Endothelial cell of umbilical vein (primary cell): ENCODE measurements at regions not wholly inside any gene's neighbourhood (a gene's known extent, or its start where the extent isn't known, plus 50 kb on each side); places are given as distances from the start of the nearest gene placed in this dataset.

Experiments used
- BruUV-seq: library from RNA; stranded (reverse); fragments of 400-500 nt; replicated peaks from 2 replicates; lab custom pipeline; 2021; lab: Mats Ljungman, UMichigan
- CTCF ChIA-PET: fragments of 300-600, 350-600 bp; sonication (Branson Sonifier 250); formaldehyde crosslinking; loops from one replicate; lab custom pipeline; 2021; ENCODE audit warnings: antibody characterized with exemption, inconsistent platforms; lab: Charles Lee
- POLR2A ChIA-PET: fragments of 300-600, 350-600 bp; sonication (Branson Sonifier 250); formaldehyde crosslinking; loops from one replicate; lab custom pipeline; 2021; ENCODE audit warnings: antibody characterized with exemption, inconsistent platforms; lab: Charles Lee
- DNase-seq: peaks from one replicate; pipeline ENCODE4 v3.0.0-alpha.2; 2011; ENCODE audit warnings: low read depth, low spot score
- FAIRE-seq: peaks from 2 replicates; lab custom pipeline; 2011; peaks lifted over from hg19 to GRCh38; lab: Jason Lieb, UNC
- H2AFZ ChIP-seq: 2 replicates; pipeline ENCODE4 v1.6.0; 2012; ENCODE audit warnings: low read depth, low read length, control low read depth, inconsistent platforms
- H3K27ac ChIP-seq: 2 replicates; pipeline ENCODE4 v1.5.1; 2011; ENCODE audit warnings: low read depth, mild to moderate bottlenecking, control low read depth, low read length, moderate library complexity; ENCODE audit not compliant: insufficient read depth
- H3K27me3 ChIP-seq, 2 experiments: 2 replicates each; pipeline versions ENCODE4 v1.6.0 to v1.6.1; 2011; ENCODE audit warnings: low read length in 2 of 2, mixed read lengths in 1 of 2; ENCODE audit not compliant: control insufficient read depth in 2 of 2, insufficient read depth in 2 of 2
- H3K36me3 ChIP-seq, 2 experiments: 2 replicates in 1 of 2; 3 replicates in 1 of 2; pipeline ENCODE4 v1.5.1; 2011; ENCODE audit warnings: low read length in 2 of 2, mild to moderate bottlenecking in 1 of 2, moderate library complexity in 1 of 2; ENCODE audit not compliant: control insufficient read depth in 2 of 2, insufficient read depth in 2 of 2; ENCODE audit errors: extremely low read depth in 1 of 2
- H3K4me1 ChIP-seq: 3 replicates; pipeline ENCODE4 v1.5.1; 2011; ENCODE audit warnings: mild to moderate bottlenecking, low read length; ENCODE audit not compliant: control insufficient read depth, insufficient read depth; ENCODE audit errors: extremely low read depth
- H3K4me2 ChIP-seq: 2 replicates; pipeline ENCODE4 v1.6.1; 2011; ENCODE audit warnings: low read length, control low read depth, mixed read lengths; ENCODE audit not compliant: insufficient read depth
- H3K4me3 ChIP-seq, 3 experiments: fragments of 200-600 bp in 1 of 3; sonication (generic), shearing (Covaris generic) in 1 of 3; replicated peaks in 1 of 3; 2 replicates each; pipeline ENCODE4 v1.5.1; 2011 to 2016; ENCODE audit warnings: control low read depth in 3 of 3, low read length in 3 of 3, mild to moderate bottlenecking in 2 of 3, inconsistent platforms in 1 of 3, low read depth in 1 of 3, moderate library complexity in 1 of 3; ENCODE audit not compliant: insufficient read depth in 1 of 3
- H3K79me2 ChIP-seq: 2 replicates; pipeline ENCODE4 v1.6.0; 2012; ENCODE audit warnings: low read length, inconsistent platforms; ENCODE audit not compliant: control insufficient read depth, insufficient read depth
- H3K9ac ChIP-seq: replicated peaks from 2 replicates; pipeline ENCODE3; 2011; ENCODE audit warnings: low read length, control low read depth; ENCODE audit not compliant: insufficient read depth; ENCODE audit errors: extremely low read depth
- H3K9me1 ChIP-seq: replicated peaks from 3 replicates; pipeline ENCODE4 v1.6.0; 2011; ENCODE audit warnings: mild to moderate bottlenecking, low read length; ENCODE audit not compliant: control insufficient read depth, insufficient read depth; ENCODE audit errors: extremely low read depth
- H3K9me3 ChIP-seq: replicated peaks from 2 replicates; pipeline ENCODE4 v1.5.1; 2012; ENCODE audit warnings: low read length, inconsistent platforms; ENCODE audit not compliant: control insufficient read depth, insufficient read depth
- H4K20me1 ChIP-seq: replicated peaks from 2 replicates; pipeline ENCODE3; 2011; ENCODE audit warnings: mild to moderate bottlenecking, low read length; ENCODE audit not compliant: control insufficient read depth, insufficient read depth; ENCODE audit errors: extremely low read depth
- EZH2 ChIP-seq: IDR thresholded peaks from 2 replicates; pipeline ENCODE4 v1.6.1; 2012; ENCODE audit warnings: borderline replicate concordance, low read depth, mild to moderate bottlenecking, moderate library complexity, low read length, inconsistent platforms; ENCODE audit not compliant: severe bottlenecking
- FOS ChIP-seq: IDR thresholded peaks from 2 replicates; pipeline ENCODE4 v1.6.1; 2011; ENCODE audit warnings: mild to moderate bottlenecking, low read length, moderate library complexity, borderline replicate concordance; ENCODE audit not compliant: insufficient read depth
- GATA2 ChIP-seq: IDR thresholded peaks from 2 replicates; pipeline ENCODE4 v1.7.0; 2011; ENCODE audit warnings: low read depth, mild to moderate bottlenecking, moderate library complexity, mixed read lengths, low read length; ENCODE audit not compliant: insufficient read length, insufficient read depth
- JUN ChIP-seq: IDR thresholded peaks from 2 replicates; pipeline ENCODE4 v1.6.1; 2011; ENCODE audit warnings: borderline replicate concordance, low read depth; ENCODE audit not compliant: insufficient read length, insufficient read depth
- MYC ChIP-seq: IDR thresholded peaks from one replicate; pipeline ENCODE4 v1.6.1; 2011; ENCODE audit warnings: mild to moderate bottlenecking, low read depth, low read length
- POLR2A ChIP-seq: IDR thresholded peaks from 2 replicates; pipeline ENCODE4 v1.6.1; 2012; ENCODE audit warnings: low read depth, mild to moderate bottlenecking, control low read depth, low read length
- POLR2AphosphoS5 ChIP-seq: IDR thresholded peaks from 2 replicates; pipeline ENCODE4 v1.6.1; 2012; ENCODE audit warnings: low read depth, mild to moderate bottlenecking, control low read depth, low read length, moderate library complexity; ENCODE audit not compliant: insufficient read depth
- dilution Hi-C: fragments of 300-500 bp; cut with MboI; formaldehyde crosslinking; loops from one replicate; pipeline ENCODE4 v1.15.0; 2019; ENCODE audit warnings: low sequenced_read_pairs; ENCODE audit not compliant: extremely low pct_ligation_motif_present
- intact Hi-C: fragments of 100-400 bp; cut with micrococcal nuclease; formaldehyde crosslinking; loops from one replicate; pipeline ENCODE4 v1.10.0; 2022
- TF ChIP-seq, protein P1 (sequence below), 2 donors: IDR thresholded peaks; 1 replicate in 1 of 2; 2 replicates in 1 of 2; pipeline ENCODE4 v1.5.1; 2011; ENCODE audit warnings: low read length in 2 of 2, mild to moderate bottlenecking in 2 of 2, moderate library complexity in 2 of 2, control low read depth in 1 of 2, inconsistent platforms in 1 of 2, low read depth in 1 of 2; ENCODE audit not compliant: insufficient read depth in 1 of 2; ENCODE audit errors: extremely low read depth in 1 of 2
- TF ChIP-seq, protein P2 (sequence below): IDR thresholded peaks from 2 replicates; pipeline ENCODE4 v1.6.1; 2011; ENCODE audit not compliant: insufficient read depth, insufficient read length

DNA sequence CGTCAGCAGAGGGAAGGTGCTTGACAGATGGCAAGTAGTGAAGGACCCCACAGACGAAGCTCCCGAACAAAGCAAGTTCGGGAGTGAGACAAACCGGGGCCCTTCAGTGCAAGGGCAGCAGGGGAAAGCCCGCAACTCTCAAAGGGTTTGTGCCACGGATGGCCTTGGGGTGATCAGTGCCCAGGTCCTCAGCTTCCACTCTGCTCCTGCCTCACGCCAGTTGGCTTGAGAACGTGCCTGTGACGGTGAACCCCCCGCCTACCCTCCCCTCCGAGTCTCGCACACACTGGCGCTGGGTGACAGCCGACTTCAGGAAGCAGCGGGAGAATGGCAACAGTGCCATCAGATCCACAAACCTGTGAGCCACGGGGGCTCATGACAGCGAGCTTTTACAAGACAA is 56.8 kb upstream of the SALL3 start:
- CTCF ChIA-PET, result no interaction called here
- dilution Hi-C loops (no loop called here), intact Hi-C loops (no loop called here)
- no TSS peak for BruUV-seq
- Histone ChIP-seq H2AFZ (no peak overlapping the region), H4K20me1 (no peaks in the 10 kb centered on the region), H3K4me3 (no peak overlapping the region), H3K4me2 (no peak overlapping the region), H3K79me2 (no peaks in the 10 kb centered on the region), H3K27me3 (no peaks in the 10 kb centered on the region), H3K9me1 (no peaks in the 10 kb centered on the region), H3K36me3 (no peaks in the 10 kb centered on the region), H3K4me1 (no peaks in the 10 kb centered on the region), H3K27ac (no peak overlapping the region), H3K9me3 (peaks cover 5% of the 10 kb centered on the region), H3K9ac (no peak overlapping the region)
- TF ChIP-seq EZH2 (no peak), POLR2AphosphoS5 (no peak), JUN (no peak), FOS (no peak), MYC (no peak), POLR2A (no peak), GATA2 (no peak)
- TF ChIP-seq, protein P1, sequence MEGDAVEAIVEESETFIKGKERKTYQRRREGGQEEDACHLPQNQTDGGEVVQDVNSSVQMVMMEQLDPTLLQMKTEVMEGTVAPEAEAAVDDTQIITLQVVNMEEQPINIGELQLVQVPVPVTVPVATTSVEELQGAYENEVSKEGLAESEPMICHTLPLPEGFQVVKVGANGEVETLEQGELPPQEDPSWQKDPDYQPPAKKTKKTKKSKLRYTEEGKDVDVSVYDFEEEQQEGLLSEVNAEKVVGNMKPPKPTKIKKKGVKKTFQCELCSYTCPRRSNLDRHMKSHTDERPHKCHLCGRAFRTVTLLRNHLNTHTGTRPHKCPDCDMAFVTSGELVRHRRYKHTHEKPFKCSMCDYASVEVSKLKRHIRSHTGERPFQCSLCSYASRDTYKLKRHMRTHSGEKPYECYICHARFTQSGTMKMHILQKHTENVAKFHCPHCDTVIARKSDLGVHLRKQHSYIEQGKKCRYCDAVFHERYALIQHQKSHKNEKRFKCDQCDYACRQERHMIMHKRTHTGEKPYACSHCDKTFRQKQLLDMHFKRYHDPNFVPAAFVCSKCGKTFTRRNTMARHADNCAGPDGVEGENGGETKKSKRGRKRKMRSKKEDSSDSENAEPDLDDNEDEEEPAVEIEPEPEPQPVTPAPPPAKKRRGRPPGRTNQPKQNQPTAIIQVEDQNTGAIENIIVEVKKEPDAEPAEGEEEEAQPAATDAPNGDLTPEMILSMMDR (IDR thresholded peaks at IDR 0.05; ENCODE audit: extremely low read depth in 1 of 2, insufficient read depth in 1 of 2, low read depth in 1 of 2, low read length in 2 of 2), result no peak
- TF ChIP-seq, protein P2, sequence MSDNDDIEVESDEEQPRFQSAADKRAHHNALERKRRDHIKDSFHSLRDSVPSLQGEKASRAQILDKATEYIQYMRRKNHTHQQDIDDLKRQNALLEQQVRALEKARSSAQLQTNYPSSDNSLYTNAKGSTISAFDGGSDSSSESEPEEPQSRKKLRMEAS, result no peak
- FAIRE-seq (no peak), DNase-seq (no peak)
- POLR2A ChIA-PET, result no interaction called here
